ENCODE measurements at regions not wholly inside any gene's neighbourhood (a gene's known extent, or its start where the extent isn't known, plus 50 kb on each side); places are given as distances from the start of the nearest gene placed in this dataset.
A peak's percentile ranks its signal among the peaks of the same experiment; 100 is the strongest.
"Not testable (repeated sequence)": the region's sequence is repeated elsewhere in the genome, so short reads cannot be mapped to it uniquely, and the experiment has no call there.

GRCh38 chr7:149635561-149636329, 137.6 kb downstream of the ZNF467 start:
- H3K4me3 ChIP-seq, result no peak overlapping the region
- no peaks in the 10 kb centered on the region for H3K36me3 ChIP-seq
- H3K27ac ChIP-seq, result no peak overlapping the region
- peaks cover 10% of the 10 kb centered on the region; the same call in 1 of the 2 replicates for H3K27me3 ChIP-seq
- no peaks in the 10 kb centered on the region for H3K9me3 ChIP-seq (replicated peaks)
- H3K4me1 ChIP-seq, result no peaks in the 10 kb centered on the region
- peak in 1 of 2 experiments; percentile 24 for DNase-seq

- no peak overlapping the region for H3K4me3 ChIP-seq
- no peak for DNase-seq
- H3K9me3 ChIP-seq (replicated peaks), result no peaks in the 10 kb centered on the region
- peaks cover 16% of the 10 kb centered on the region; the same call in 1 of the 2 replicates for H3K27me3 ChIP-seq
- no peak overlapping the region for H3K27ac ChIP-seq
- no peaks in the 10 kb centered on the region for H3K36me3 ChIP-seq
- no peaks in the 10 kb centered on the region for H3K4me1 ChIP-seq
Observed at GRCh38 chr7:149633976-149634945, 136.7 kb upstream of the ZNF746 start.

GRCh38 chr7:149628361-149629149, 130.9 kb upstream of the ZNF746 start:
- not testable (repeated sequence) for DNase-seq; H3K9me3 ChIP-seq (replicated peaks); H3K36me3 ChIP-seq; H3K4me3 ChIP-seq; H3K27ac ChIP-seq; H3K4me1 ChIP-seq
- peaks cover 18% of the 10 kb centered on the region; the same call in 1 of the 2 replicates for H3K27me3 ChIP-seq

GRCh38 chr7:149627911-149628310, 130.3 kb upstream of the ZNF746 start:
- Histone ChIP-seq H3K36me3 (no peaks in the 10 kb centered on the region), H3K27ac (no peak overlapping the region), H3K4me3 (no peak overlapping the region), H3K9me3 (replicated peaks) (no peaks in the 10 kb centered on the region), H3K27me3 (peaks cover 18% of the 10 kb centered on the region; the same call in 1 of the 2 replicates), H3K4me1 (peaks cover 2% of the 10 kb centered on the region; the same call in 1 of the 2 replicates)
- no peak for DNase-seq

- Histone ChIP-seq H3K9me3 (replicated peaks) (no peaks in the 10 kb centered on the region), H3K27ac (no peak overlapping the region), H3K27me3 (peaks cover 16% of the 10 kb centered on the region; the same call in 1 of the 2 replicates), H3K36me3 (no peaks in the 10 kb centered on the region), H3K4me3 (no peak overlapping the region), H3K4me1 (peaks cover 3% of the 10 kb centered on the region; the same call in 1 of the 2 replicates)
- no peak for DNase-seq
Observed at GRCh38 chr7:149626972-149627371, 129.4 kb upstream of the ZNF746 start.

- peak in 1 of 2 experiments; percentile 15 for DNase-seq
- H3K4me3 ChIP-seq, result peak overlapping the region; percentile 97
- no peaks in the 10 kb centered on the region for H3K36me3 ChIP-seq
- no peak overlapping the region for H3K27ac ChIP-seq
- peaks cover 3% of the 10 kb centered on the region; the same call in 1 of the 2 replicates for H3K4me1 ChIP-seq
- H3K9me3 ChIP-seq (replicated peaks), result no peaks in the 10 kb centered on the region
- peaks cover 10% of the 10 kb centered on the region; the same call in 1 of the 2 replicates for H3K27me3 ChIP-seq
Observed at GRCh38 chr7:149625947-149626392, 128.4 kb upstream of the ZNF746 start.

GRCh38 chr7:149625340-149625946, 127.8 kb upstream of the ZNF746 start:
- peaks cover 5% of the 10 kb centered on the region; the same call in 1 of the 2 replicates for H3K27me3 ChIP-seq
- peaks cover 3% of the 10 kb centered on the region; the same call in 1 of the 2 replicates for H3K4me1 ChIP-seq
- H3K36me3 ChIP-seq, result peaks cover 4% of the 10 kb centered on the region
- peak; percentile 67 to 84 for DNase-seq
- H3K9me3 ChIP-seq (replicated peaks), result no peaks in the 10 kb centered on the region
- H3K4me3 ChIP-seq, result peak overlapping the region; percentile 97
- H3K27ac ChIP-seq, result peak overlapping the region; percentile 68

GRCh38 chr7:149624419-149625339, 127.1 kb upstream of the ZNF746 start:
- peaks cover 3% of the 10 kb centered on the region; the same call in 1 of the 2 replicates for H3K27me3 ChIP-seq
- H3K27ac ChIP-seq, result peak overlapping the region; percentile 68
- H3K4me1 ChIP-seq, result peaks cover 3% of the 10 kb centered on the region; the same call in 1 of the 2 replicates
- H3K36me3 ChIP-seq, result peaks cover 10% of the 10 kb centered on the region
- H3K4me3 ChIP-seq, result peak overlapping the region; percentile 97
- H3K9me3 ChIP-seq (replicated peaks), result no peaks in the 10 kb centered on the region
- DNase-seq, result peak; percentile 94 to 95

- Histone ChIP-seq H3K27me3 (peaks cover under 1% of the 10 kb centered on the region; the same call in 1 of the 2 replicates), H3K4me3 (peak overlapping the region; percentile 97), H3K9me3 (replicated peaks) (no peaks in the 10 kb centered on the region), H3K27ac (peak overlapping the region; percentile 68; the same call in 1 of the 2 replicates), H3K36me3 (peaks cover 16% of the 10 kb centered on the region), H3K4me1 (peaks cover 3% of the 10 kb centered on the region; the same call in 1 of the 2 replicates)
- peak in 1 of 2 experiments; percentile 28 for DNase-seq
Observed at GRCh38 chr7:149624006-149624405, 126.4 kb upstream of the ZNF746 start.

GRCh38 chr7:149623262-149623997, 125.8 kb upstream of the ZNF746 start:
- H3K9me3 ChIP-seq (replicated peaks); H3K27me3 ChIP-seq; H3K27ac ChIP-seq; H3K4me1 ChIP-seq: not testable (repeated sequence)
- peak; percentile 81 to 83 for DNase-seq
- Histone ChIP-seq H3K36me3 (peaks cover 22% of the 10 kb centered on the region), H3K4me3 (peak overlapping the region; percentile 97)

GRCh38 chr7:149622444-149623210, 125.0 kb upstream of the ZNF746 start:
- Histone ChIP-seq H3K9me3 (replicated peaks) (no peaks in the 10 kb centered on the region), H3K36me3 (peaks cover 24% of the 10 kb centered on the region), H3K4me1 (peaks cover 3% of the 10 kb centered on the region; the same call in 1 of the 2 replicates), H3K27me3 (no peaks in the 10 kb centered on the region; the same call in 1 of the 2 replicates), H3K4me3 (peak overlapping the region; percentile 97; the same call in 1 of the 2 replicates), H3K27ac (no peak overlapping the region)
- no peak for DNase-seq

Measured in SJCRH30 (cell line).